ENCODE measurements at regions not wholly inside any gene's neighbourhood (a gene's known extent, or its start where the extent isn't known, plus 50 kb on each side); places are given as distances from the start of the nearest gene placed in this dataset.

DNA sequence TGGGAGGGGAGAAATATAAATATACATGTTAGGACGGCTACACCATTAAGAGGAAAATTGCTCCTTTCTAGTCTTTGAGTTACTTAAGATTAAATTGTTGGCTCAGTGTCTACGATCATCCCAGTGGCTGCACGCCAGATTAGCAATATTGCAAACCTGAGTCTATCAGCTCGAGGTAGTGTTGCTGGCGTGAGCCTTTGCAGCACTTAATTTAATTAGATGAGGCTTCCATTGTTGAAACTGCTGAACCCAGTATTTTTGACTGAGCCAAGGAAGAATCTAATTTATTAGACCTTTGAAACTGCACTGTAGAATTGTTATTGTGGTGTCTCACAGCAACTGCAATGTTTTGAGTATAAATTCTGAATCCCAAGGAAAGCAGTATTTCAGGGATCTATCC lies 782.4 kb upstream of the ROBO1 start:
- BruUV-seq (replicated peaks), result no TSS peak
- ChIA-PET CTCF (ENCODE audit: low intra/inter-chr PET ratio) (no interaction called here), POLR2A (no interaction called here)
- 1% methylated on average over 5 of the region's 5 CpGs for WGBS (ENCODE audit: insufficient coverage, low coverage, missing lambda C conversion rate)
- ATAC-seq (no peak), DNase-seq (ENCODE audit: extremely low read depth in 1 of 4, low spot score in 3 of 4) (no peak), FAIRE-seq (no peak)
- H3K9me3 ChIP-seq (replicated peaks; ENCODE audit: control insufficient read depth, insufficient read depth, low read depth, low read length), result no peaks in the 10 kb centered on the region
- no peaks in the 10 kb centered on the region for H3K27me3 ChIP-seq (ENCODE audit: control insufficient read depth in 2 of 2, insufficient read depth in 2 of 2, low read length in 2 of 2)
- no peaks in the 10 kb centered on the region for H3K36me3 ChIP-seq (ENCODE audit: control insufficient read depth, insufficient read depth, low read length)
- no peak overlapping the region for H3K27ac ChIP-seq (ENCODE audit: extremely low read depth, low read depth, low read length)
- H3K9ac ChIP-seq (ENCODE audit: insufficient read depth in 1 of 2, low read depth in 2 of 2, low read length in 2 of 2), result no peak overlapping the region
- no peak overlapping the region for H3K4me3 ChIP-seq
- no peaks in the 10 kb centered on the region for H3K4me1 ChIP-seq (replicated peaks in 1 of 2; ENCODE audit: control insufficient read depth in 2 of 2, insufficient read depth in 2 of 2, low read length in 2 of 2)
- no peaks in the 10 kb centered on the region for H3K79me2 ChIP-seq (ENCODE audit: control insufficient read depth, insufficient read depth, low read length)
- in situ Hi-C loops (cut with MboI), result no loop called here
- no peak overlapping the region for H3K4me2 ChIP-seq (ENCODE audit: insufficient read depth, low read length)
- no peak overlapping the region for H2AFZ ChIP-seq (ENCODE audit: low read depth, low read length)
- no peaks in the 10 kb centered on the region for H3K9me1 ChIP-seq (ENCODE audit: control insufficient read depth, insufficient read depth, low read length)
- H4K20me1 ChIP-seq (replicated peaks; ENCODE audit: control insufficient read depth, insufficient read depth, low read length), result no peaks in the 10 kb centered on the region
- intact Hi-C loops (cut with micrococcal nuclease), result no loop called here
- no peak for TF ChIP-seq FOXK2 (conservative IDR thresholded peaks at IDR 0.05 in 1 of 2, IDR thresholded peaks at IDR 0.05 in 1 of 2; ENCODE audit: low read depth in 2 of 2)
- no peak for TF ChIP-seq ZNF780A (CRISPR knock-in tag; IDR thresholded peaks at IDR 0.05)
- TF ChIP-seq ZNF75A (CRISPR knock-in tag; IDR thresholded peaks at IDR 0.05), result no peak
- TF ChIP-seq POU5F1 (IDR thresholded peaks at IDR 0.05; ENCODE audit: borderline replicate concordance, low read depth, low read length, partially characterized antibody), result no peak
- no peak for TF ChIP-seq SRSF3 (IDR thresholded peaks at IDR 0.05; ENCODE audit: insufficient read depth, low read length)
- TF ChIP-seq ARID2 (IDR thresholded peaks at IDR 0.05), result no peak
- TF ChIP-seq, protein P1, sequence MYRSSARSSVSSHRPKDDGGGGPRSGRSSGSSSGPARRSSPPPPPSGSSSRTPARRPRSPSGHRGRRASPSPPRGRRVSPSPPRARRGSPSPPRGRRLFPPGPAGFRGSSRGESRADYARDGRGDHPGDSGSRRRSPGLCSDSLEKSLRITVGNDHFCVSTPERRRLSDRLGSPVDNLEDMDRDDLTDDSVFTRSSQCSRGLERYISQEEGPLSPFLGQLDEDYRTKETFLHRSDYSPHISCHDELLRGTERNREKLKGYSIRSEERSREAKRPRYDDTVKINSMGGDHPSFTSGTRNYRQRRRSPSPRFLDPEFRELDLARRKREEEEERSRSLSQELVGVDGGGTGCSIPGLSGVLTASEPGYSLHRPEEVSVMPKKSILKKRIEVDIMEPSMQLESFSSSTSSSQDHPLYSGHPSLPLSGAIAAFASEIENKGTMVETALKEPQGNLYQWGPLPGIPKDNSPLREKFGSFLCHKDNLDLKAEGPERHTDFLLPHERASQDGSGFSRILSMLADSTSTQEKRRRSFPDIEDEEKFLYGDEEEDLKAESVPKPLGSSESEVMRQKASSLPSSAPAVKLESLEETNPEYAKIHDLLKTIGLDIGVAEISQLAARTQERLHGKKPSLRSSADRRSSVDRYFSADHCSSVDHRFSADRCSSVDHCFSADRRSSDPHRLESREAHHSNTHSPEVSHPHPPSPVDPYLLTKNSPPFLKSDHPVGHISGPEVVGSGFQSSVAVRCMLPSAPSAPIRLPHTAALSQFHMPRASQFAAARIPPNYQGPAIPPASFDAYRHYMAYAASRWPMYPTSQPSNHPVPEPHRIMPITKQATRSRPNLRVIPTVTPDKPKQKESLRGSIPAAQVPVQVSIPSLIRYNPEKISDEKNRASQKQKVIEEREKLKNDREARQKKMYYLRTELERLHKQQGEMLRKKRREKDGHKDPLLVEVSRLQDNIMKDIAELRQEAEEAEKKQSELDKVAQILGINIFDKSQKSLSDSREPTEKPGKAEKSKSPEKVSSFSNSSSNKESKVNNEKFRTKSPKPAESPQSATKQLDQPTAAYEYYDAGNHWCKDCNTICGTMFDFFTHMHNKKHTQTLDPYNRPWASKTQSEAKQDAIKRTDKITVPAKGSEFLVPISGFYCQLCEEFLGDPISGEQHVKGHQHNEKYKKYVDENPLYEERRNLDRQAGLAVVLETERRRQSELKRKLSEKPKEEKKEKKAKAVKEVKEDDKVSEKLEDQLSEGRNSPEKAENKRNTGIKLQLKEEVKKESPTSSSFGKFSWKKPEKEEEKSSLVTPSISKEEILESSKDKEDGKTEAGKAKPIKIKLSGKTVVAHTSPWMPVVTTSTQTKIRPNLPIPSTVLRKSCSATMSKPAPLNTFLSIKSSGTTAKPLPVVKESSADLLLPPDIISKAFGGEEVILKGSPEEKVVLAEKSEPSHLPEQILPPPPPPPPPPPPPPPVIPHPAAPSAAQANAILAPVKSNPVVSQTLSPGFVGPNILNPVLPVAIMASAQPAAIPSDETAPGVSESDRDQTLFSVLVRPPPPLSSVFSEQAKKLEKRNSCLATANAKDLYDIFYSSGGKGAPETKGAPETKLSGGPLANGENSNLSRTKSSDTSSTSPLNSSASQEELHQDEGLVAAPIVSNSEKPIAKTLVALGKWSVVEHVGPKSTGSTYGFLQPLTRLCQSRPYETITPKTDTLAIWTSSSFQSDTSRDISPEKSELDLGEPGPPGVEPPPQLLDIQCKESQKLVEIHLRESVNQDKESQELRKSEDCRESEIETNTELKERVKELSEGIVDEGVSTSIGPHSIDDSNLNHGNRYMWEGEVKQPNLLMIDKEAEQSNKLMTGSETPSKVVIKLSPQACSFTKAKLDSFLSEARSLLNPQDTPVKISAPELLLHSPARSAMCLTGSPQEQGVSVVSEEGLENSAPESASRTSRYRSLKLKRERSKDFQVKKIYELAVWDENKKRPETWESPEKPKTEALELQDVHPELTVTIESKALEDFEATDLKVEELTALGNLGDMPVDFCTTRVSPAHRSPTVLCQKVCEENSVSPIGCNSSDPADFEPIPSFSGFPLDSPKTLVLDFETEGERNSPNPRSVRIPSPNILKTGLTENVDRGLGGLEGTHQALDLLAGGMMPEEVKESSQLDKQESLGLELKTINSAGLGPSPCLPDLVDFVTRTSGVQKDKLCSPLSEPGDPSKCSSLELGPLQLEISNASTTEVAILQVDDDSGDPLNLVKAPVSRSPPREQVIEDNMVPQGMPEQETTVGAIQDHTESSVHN (IDR thresholded peaks at IDR 0.05; ENCODE audit: borderline replicate concordance in 1 of 2, low read depth in 1 of 2), result no peak
- TF ChIP-seq, protein P2, sequence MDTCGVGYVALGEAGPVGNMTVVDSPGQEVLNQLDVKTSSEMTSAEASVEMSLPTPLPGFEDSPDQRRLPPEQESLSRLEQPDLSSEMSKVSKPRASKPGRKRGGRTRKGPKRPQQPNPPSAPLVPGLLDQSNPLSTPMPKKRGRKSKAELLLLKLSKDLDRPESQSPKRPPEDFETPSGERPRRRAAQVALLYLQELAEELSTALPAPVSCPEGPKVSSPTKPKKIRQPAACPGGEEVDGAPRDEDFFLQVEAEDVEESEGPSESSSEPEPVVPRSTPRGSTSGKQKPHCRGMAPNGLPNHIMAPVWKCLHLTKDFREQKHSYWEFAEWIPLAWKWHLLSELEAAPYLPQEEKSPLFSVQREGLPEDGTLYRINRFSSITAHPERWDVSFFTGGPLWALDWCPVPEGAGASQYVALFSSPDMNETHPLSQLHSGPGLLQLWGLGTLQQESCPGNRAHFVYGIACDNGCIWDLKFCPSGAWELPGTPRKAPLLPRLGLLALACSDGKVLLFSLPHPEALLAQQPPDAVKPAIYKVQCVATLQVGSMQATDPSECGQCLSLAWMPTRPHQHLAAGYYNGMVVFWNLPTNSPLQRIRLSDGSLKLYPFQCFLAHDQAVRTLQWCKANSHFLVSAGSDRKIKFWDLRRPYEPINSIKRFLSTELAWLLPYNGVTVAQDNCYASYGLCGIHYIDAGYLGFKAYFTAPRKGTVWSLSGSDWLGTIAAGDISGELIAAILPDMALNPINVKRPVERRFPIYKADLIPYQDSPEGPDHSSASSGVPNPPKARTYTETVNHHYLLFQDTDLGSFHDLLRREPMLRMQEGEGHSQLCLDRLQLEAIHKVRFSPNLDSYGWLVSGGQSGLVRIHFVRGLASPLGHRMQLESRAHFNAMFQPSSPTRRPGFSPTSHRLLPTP (IDR thresholded peaks at IDR 0.05; ENCODE audit: borderline replicate concordance, extremely low read depth, insufficient read length), result no peak
- TF ChIP-seq ZNF133 (CRISPR knock-in tag; IDR thresholded peaks at IDR 0.05), result no peak
- no peak for TF ChIP-seq FOXA1 (IDR thresholded peaks at IDR 0.05; ENCODE audit: borderline replicate concordance)
- no peak for TF ChIP-seq JUNB (CRISPR knock-in tag; conservative IDR thresholded peaks at IDR 0.05)

Measured in K562 (cell line).